Right lobe of liver (tissue), 4 donors: ENCODE measurements at regions not wholly inside any gene's neighbourhood (a gene's known extent, or its start where the extent isn't known, plus 50 kb on each side); places are given as distances from the start of the nearest gene placed in this dataset.

Experiments used
- POLR2A ChIP-seq: fragments of 450-650 bp; IDR thresholded peaks from one replicate; pipeline ENCODE4 v1.6.1; 2017; ENCODE audit warnings: antibody characterized with exemption, mild to moderate bottlenecking
- TF ChIP-seq, protein P1 (sequence below), 4 donors: fragments of 200-600 bp in 3 of 4; fragments of 450-650 bp in 1 of 4; IDR thresholded peaks; one replicate each; pipeline versions ENCODE4 v1.5.1 to v1.8.0; 2016 to 2022; ENCODE audit warnings: antibody characterized with exemption in 4 of 4, mild to moderate bottlenecking in 2 of 4
- donor health status: DM: no; HTN: no; CAD: no.
- donor health status: DM: no; HTN: no; CAD: no.
- donor health status: DM: no; HTN: yes; CAD: no.

DNA sequence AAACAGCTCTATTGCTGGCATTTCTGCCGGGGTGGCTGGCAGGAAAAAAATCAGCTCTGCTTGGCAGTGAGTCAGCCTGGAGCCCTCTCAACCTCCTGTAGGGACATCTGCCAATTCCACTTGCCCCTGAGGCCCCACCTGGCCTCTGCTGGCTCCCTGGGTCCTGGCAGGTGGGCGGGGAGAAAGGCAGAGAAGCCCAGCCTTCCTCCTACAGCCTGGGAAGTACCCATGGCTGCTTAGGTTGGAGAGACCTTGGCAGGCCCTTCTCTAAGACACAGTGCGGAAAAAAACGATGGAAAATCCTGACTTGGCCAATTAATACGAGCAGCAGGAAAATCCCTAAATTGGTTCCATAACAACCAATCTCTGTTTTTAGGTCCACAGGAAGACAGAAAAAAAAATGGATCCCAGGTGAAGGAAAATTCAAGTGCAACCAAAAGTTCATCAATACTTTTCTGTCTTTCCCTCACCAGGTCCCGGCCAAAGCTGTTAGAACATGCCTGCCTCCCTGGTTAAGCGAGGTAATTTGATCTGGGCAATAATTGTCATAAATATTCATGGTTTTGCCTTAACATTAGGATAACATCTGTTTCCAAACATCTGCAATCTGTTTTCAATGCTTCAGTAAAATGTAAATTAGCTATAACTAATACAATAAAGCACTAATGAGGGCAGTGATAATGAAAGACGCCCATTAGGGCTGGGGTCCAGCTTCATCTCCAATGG is 245.9 kb downstream of the TFCP2L1 start:
- no peak for TF ChIP-seq POLR2A
- TF ChIP-seq, protein P1, sequence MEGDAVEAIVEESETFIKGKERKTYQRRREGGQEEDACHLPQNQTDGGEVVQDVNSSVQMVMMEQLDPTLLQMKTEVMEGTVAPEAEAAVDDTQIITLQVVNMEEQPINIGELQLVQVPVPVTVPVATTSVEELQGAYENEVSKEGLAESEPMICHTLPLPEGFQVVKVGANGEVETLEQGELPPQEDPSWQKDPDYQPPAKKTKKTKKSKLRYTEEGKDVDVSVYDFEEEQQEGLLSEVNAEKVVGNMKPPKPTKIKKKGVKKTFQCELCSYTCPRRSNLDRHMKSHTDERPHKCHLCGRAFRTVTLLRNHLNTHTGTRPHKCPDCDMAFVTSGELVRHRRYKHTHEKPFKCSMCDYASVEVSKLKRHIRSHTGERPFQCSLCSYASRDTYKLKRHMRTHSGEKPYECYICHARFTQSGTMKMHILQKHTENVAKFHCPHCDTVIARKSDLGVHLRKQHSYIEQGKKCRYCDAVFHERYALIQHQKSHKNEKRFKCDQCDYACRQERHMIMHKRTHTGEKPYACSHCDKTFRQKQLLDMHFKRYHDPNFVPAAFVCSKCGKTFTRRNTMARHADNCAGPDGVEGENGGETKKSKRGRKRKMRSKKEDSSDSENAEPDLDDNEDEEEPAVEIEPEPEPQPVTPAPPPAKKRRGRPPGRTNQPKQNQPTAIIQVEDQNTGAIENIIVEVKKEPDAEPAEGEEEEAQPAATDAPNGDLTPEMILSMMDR (IDR thresholded peaks at IDR 0.05), result no peak
